ENCODE measurements at regions not wholly inside any gene's neighbourhood (a gene's known extent, or its start where the extent isn't known, plus 50 kb on each side); places are given as distances from the start of the nearest gene placed in this dataset.

- Histone ChIP-seq H4K20me1 (ENCODE audit: insufficient read depth, low read length) (no peaks in the 10 kb centered on the region), H3K4me1 (ENCODE audit: insufficient read depth, low read length, severe bottlenecking) (no peaks in the 10 kb centered on the region), H3K9me2 (ENCODE audit: low read depth, low read length) (no peaks in the 10 kb centered on the region), H3K4me2 (ENCODE audit: low read length) (no peak overlapping the region), H3K27ac (ENCODE audit: low read depth, low read length, poor library complexity, severe bottlenecking) (no peak overlapping the region), H3K9ac (ENCODE audit: low read length) (no peak overlapping the region), H3F3A (ENCODE audit: insufficient read depth, low read length) (no peaks in the 10 kb centered on the region), H3K27me3 (ENCODE audit: insufficient read depth, low read length) (no peaks in the 10 kb centered on the region), H3K9me3 (ENCODE audit: low read length) (no peaks in the 10 kb centered on the region), H3K79me2 (ENCODE audit: insufficient read depth, low read length) (no peaks in the 10 kb centered on the region), H3K36me3 (ENCODE audit: insufficient read depth, low read length) (no peaks in the 10 kb centered on the region), H2AFZ (ENCODE audit: low read length) (no peak overlapping the region), H3K4me3 (ENCODE audit: low read depth, low read length, poor library complexity, severe bottlenecking) (no peak overlapping the region)
- no peak for TF ChIP-seq CTCF (IDR thresholded peaks at IDR 0.05; ENCODE audit: low read length)
- TF ChIP-seq EZH2 (IDR thresholded peaks at IDR 0.05; ENCODE audit: borderline replicate concordance, low read length), result no peak
These were observed 54.9 kb upstream of the PRR20G start for GRCh38 chr3:127342735-127343134.

- Histone ChIP-seq H3K9me3 (ENCODE audit: low read length) (no peaks in the 10 kb centered on the region), H3K79me2 (ENCODE audit: insufficient read depth, low read length) (no peaks in the 10 kb centered on the region), H3K36me3 (ENCODE audit: insufficient read depth, low read length) (no peaks in the 10 kb centered on the region), H4K20me1 (ENCODE audit: insufficient read depth, low read length) (no peaks in the 10 kb centered on the region), H3K27ac (ENCODE audit: low read depth, low read length, poor library complexity, severe bottlenecking) (no peak overlapping the region), H3K27me3 (ENCODE audit: insufficient read depth, low read length) (no peaks in the 10 kb centered on the region), H3K9ac (ENCODE audit: low read length) (no peak overlapping the region), H3F3A (ENCODE audit: insufficient read depth, low read length) (no peaks in the 10 kb centered on the region), H2AFZ (ENCODE audit: low read length) (no peak overlapping the region), H3K9me2 (ENCODE audit: low read depth, low read length) (no peaks in the 10 kb centered on the region), H3K4me1 (ENCODE audit: insufficient read depth, low read length, severe bottlenecking) (no peaks in the 10 kb centered on the region), H3K4me3 (ENCODE audit: low read depth, low read length, poor library complexity, severe bottlenecking) (no peak overlapping the region), H3K4me2 (ENCODE audit: low read length) (no peak overlapping the region)
- TF ChIP-seq CTCF (IDR thresholded peaks at IDR 0.05; ENCODE audit: low read length) (no peak), EZH2 (IDR thresholded peaks at IDR 0.05; ENCODE audit: borderline replicate concordance, low read length) (no peak)
These were observed 52.3 kb upstream of the PRR20G start for GRCh38 chr3:127339928-127340861.

GRCh38 chr3:127339016-127339415, 51.2 kb upstream of the PRR20G start:
- no peak overlapping the region for H2AFZ ChIP-seq (ENCODE audit: low read length)
- H3K4me1 ChIP-seq (ENCODE audit: insufficient read depth, low read length, severe bottlenecking), result no peaks in the 10 kb centered on the region
- no peaks in the 10 kb centered on the region for H3K9me2 ChIP-seq (ENCODE audit: low read depth, low read length)
- H3K4me2 ChIP-seq (ENCODE audit: low read length), result no peak overlapping the region
- H3K27me3 ChIP-seq (ENCODE audit: insufficient read depth, low read length), result no peaks in the 10 kb centered on the region
- no peak overlapping the region for H3K27ac ChIP-seq (ENCODE audit: low read depth, low read length, poor library complexity, severe bottlenecking)
- peaks cover 3% of the 10 kb centered on the region; the same call in 1 of the 2 replicates for H3K9me3 ChIP-seq (ENCODE audit: low read length)
- H3K4me3 ChIP-seq (ENCODE audit: low read depth, low read length, poor library complexity, severe bottlenecking), result no peak overlapping the region
- H3K9ac ChIP-seq (ENCODE audit: low read length), result no peak overlapping the region
- TF ChIP-seq CTCF (IDR thresholded peaks at IDR 0.05; ENCODE audit: low read length), result no peak
- TF ChIP-seq EZH2 (IDR thresholded peaks at IDR 0.05; ENCODE audit: borderline replicate concordance, low read length), result no peak
- H3K79me2 ChIP-seq (ENCODE audit: insufficient read depth, low read length), result no peaks in the 10 kb centered on the region
- H4K20me1 ChIP-seq (ENCODE audit: insufficient read depth, low read length), result no peaks in the 10 kb centered on the region
- H3K36me3 ChIP-seq (ENCODE audit: insufficient read depth, low read length), result no peaks in the 10 kb centered on the region
- H3F3A ChIP-seq (ENCODE audit: insufficient read depth, low read length), result no peaks in the 10 kb centered on the region

All from OCI-LY1 (cell line).